GM13976 (cell line): ENCODE measurements at regions not wholly inside any gene's neighbourhood (a gene's known extent, or its start where the extent isn't known, plus 50 kb on each side); places are given as distances from the start of the nearest gene placed in this dataset.

Source experiments
- DNase-seq: peaks from one replicate; pipeline ENCODE4 v3.0.0; 2012; ENCODE audit warnings: low spot score
- in situ Hi-C: fragments of 300-500 bp; cut with MboI; formaldehyde crosslinking; loops from one replicate; pipeline ENCODE4 v1.12.0; 2022; ENCODE audit warnings: low sequenced_read_pairs, mixed read lengths, inconsistent platforms; ENCODE audit not compliant: unreplicated experiment
- TF ChIP-seq, protein P1 (sequence below): IDR thresholded peaks from 2 replicates; pipeline ENCODE4 v1.5.1; 2012; ENCODE audit warnings: borderline replicate concordance, mild to moderate bottlenecking; ENCODE audit not compliant: insufficient read depth; ENCODE audit errors: extremely low read depth, missing control alignments, control extremely low read depth

DNA sequence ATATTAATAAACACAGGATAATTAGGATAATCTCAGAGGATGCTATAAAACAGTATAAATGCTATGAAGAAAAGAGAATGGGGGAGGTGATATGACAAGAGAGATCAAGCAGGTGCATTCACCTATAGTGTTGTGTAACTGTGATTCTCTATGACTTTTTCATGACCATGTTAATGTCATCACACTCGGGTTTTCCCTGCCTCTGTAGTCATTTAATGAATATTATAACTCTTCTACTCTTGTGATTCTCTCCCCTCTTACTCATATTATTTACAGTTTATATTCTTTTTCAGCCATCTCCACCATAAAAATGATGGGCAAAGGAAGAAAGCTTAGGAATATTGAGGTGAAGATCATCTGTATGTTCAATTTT lies 106.9 kb upstream of the SGK1 start:
- in situ Hi-C loops, result no loop called here

DNA sequence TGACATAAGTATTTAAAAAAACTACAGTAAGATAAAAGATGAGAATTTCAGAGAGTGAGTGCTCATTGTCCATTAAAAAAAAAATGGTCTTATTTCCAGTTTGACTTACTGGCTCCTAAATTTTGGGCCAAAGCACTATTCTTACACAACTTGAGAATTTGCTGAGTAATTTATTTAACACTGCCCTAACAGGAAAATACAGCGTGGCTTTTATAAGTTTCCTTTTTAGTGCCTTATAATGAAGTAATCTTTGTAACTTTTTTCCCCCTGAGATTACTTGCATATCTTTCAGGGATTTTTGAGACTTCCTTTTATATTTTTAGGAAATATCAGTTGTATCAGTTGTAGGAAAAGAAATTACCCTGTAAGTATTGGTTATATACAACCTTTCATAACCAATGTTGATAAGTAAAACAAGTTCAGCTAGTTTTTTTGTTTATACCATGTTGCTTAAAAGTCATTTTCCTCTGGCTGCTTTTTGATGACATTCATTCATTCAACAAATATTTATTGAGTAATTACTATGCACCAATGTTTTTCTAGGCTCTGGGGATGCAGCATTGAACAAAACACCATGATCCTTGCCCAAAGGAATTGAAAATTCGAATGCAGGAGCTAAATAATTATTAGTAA lies 106.4 kb upstream of the SGK1 start:
- in situ Hi-C loops, result no loop called here
- no peak for DNase-seq
- TF ChIP-seq, protein P1, sequence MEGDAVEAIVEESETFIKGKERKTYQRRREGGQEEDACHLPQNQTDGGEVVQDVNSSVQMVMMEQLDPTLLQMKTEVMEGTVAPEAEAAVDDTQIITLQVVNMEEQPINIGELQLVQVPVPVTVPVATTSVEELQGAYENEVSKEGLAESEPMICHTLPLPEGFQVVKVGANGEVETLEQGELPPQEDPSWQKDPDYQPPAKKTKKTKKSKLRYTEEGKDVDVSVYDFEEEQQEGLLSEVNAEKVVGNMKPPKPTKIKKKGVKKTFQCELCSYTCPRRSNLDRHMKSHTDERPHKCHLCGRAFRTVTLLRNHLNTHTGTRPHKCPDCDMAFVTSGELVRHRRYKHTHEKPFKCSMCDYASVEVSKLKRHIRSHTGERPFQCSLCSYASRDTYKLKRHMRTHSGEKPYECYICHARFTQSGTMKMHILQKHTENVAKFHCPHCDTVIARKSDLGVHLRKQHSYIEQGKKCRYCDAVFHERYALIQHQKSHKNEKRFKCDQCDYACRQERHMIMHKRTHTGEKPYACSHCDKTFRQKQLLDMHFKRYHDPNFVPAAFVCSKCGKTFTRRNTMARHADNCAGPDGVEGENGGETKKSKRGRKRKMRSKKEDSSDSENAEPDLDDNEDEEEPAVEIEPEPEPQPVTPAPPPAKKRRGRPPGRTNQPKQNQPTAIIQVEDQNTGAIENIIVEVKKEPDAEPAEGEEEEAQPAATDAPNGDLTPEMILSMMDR, result no peak

More for the DNA sequence above, 106.9 kb upstream of the SGK1 start:
- DNase-seq, result no peak
- TF ChIP-seq, protein P1, result no peak

DNA sequence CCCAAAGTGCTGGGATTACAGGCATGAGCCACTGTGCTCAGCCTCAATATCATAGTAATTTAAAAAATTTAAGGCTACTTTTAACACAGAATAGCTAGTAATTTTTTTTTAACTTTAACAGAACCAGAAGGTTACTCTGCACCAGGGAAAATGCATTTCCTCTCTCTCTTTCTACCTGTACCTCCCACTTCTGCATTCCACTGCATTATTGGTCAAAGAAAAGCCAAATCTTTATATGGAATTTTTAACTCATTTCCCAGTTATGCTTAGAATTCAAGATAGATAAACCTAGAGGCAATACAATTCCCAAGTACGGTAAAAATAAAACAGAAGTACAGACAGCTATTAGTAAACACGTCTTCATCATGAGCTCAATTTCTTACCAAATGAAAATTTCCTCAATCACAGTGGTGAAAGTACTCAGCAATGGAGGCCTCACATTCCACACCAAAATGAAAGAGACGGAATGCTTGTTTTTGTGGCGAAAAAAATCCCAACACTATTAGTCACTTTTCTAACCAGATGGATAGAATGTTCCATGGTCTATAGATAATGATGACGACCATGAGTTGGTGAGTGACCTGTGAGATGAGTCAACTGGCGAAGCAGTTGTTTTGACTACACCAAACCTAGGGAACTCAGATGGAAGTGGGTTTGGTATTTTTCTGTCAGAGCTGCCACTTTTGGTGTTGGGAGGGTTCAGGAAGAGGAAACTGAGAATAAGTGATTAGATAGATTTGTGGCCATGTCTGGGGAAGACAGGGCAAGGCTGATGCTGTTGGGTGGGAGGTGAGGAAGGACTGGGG lies 104.7 kb upstream of the SGK1 start:
- TF ChIP-seq, protein P1, result no peak
- DNase-seq, result no peak
- in situ Hi-C loops, result no loop called here

DNA sequence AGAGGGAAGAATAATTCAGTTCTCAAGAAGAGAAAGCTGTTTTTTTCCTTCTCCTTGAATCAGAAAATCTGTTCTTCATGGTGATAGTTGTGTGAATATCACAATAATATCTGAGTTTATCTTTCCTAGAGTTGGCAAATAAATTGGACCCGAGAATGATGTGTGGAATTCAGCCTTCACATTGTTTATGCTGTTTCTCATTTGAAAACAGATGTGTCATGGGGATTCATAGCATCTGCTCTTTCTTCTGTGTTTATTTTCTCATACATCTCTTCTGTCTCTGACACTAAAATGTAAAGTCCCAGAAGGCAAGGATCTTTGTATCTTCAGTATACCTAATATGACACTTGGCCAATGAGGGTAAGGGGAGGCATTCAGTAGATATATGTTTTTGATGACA lies 103.6 kb upstream of the SGK1 start:
- in situ Hi-C loops, result no loop called here
- TF ChIP-seq, protein P1, result no peak
- no peak for DNase-seq

DNA sequence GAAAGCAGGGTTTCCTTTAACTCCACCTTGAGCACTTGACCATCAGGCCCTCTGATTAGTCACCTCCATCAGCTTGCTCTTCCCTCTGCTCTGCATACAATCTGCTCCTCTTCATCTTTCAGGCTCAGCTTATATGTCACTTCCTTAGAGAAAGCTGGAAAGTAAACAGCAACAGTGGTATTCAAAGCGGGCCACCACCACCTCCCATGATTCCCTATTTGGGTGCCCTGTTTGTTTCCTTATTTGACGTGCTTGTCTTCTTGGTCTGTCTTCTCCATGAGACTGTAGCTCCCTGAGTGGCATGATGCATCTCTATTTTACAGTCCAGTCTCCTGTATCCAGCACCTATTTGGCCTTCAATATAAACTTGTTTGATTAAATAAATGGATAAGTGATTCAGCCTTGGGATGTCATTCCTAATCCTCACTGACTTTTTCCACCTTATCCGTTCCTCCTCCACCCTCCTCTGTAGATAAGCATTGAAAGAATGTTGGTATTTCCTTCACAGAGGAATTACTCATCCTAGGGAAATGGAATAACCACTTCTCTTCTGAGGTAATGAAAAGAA lies 102.8 kb upstream of the SGK1 start:
- DNase-seq, result no peak
- in situ Hi-C loops, result no loop called here
- TF ChIP-seq, protein P1, result no peak

DNA sequence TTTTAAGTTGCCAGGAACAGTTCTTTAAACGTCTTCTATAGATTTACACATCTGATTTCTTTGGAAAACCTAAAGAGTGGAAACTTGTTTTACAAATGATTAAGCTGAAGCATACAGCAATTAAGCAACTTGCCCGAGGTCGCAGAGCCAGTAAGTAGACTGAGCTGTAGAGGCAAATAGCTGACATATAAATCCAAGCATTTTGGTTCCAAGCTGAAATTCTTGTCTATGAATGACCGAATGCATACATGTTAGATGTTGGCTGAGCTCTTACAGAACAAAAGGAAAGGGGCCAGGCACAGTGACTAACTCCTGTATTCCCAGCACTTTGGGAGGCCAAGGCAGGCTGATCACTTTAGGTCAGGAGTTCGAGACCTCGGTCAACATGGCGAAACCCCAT lies 101.8 kb upstream of the SGK1 start:
- DNase-seq, result no peak
- TF ChIP-seq, protein P1, result no peak
- in situ Hi-C loops, result no loop called here
